Activated CD8-positive, alpha-beta memory T cell treated with anti-CD3 and anti-CD28 coated beads, Interleukin-2, amount 10 ng/mL, durations not matched to agents 7 days and 5 days (primary cell): ENCODE measurements at regions not wholly inside any gene's neighbourhood (a gene's known extent, or its start where the extent isn't known, plus 50 kb on each side); places are given as distances from the start of the nearest gene placed in this dataset.
"Not testable (repeated sequence)": the region's sequence is repeated elsewhere in the genome, so short reads cannot be mapped to it uniquely, and the experiment has no call there.

ENCODE experiments used
- ATAC-seq: fragments of 150-1000 bp; cut with Tn5 transposase; one replicate; pipeline ENCODE4 v1.10.0; 2021; ENCODE audit warnings: moderate library complexity
- CTCF ChIA-PET: fragments of 350-600 bp; sonication (Branson Sonifier 250); formaldehyde crosslinking; loops from one replicate; lab custom pipeline; 2021; ENCODE audit warnings: antibody characterized with exemption; lab: Charles Lee
- DNase-seq: peaks from one replicate; pipeline ENCODE4 v3.0.0-alpha.2; 2020
- H3K27ac Mint-ChIP-seq: one replicate; pipeline ENCODE4 v1.8.0; 2021; ENCODE audit warnings: mild to moderate bottlenecking, mixed read lengths
- H3K27me3 Mint-ChIP-seq: one replicate; pipeline ENCODE4 v1.8.0; 2021; ENCODE audit warnings: mixed read lengths
- H3K36me3 Mint-ChIP-seq: one replicate; pipeline ENCODE4 v1.8.0; 2021; ENCODE audit warnings: mild to moderate bottlenecking, mixed read lengths
- H3K4me1 Mint-ChIP-seq: one replicate; pipeline ENCODE4 v1.8.0; 2021; ENCODE audit warnings: mixed read lengths
- H3K4me3 Mint-ChIP-seq: one replicate; pipeline ENCODE4 v1.8.0; 2021; ENCODE audit warnings: mild to moderate bottlenecking, moderate library complexity, mixed read lengths
- H3K9me3 Mint-ChIP-seq: one replicate; pipeline ENCODE4 v1.8.0; 2022; ENCODE audit warnings: low read depth, mixed read lengths

- ATAC-seq (no peak), DNase-seq (no peak)
- Mint-ChIP-seq H3K4me3 (no peak overlapping the region), H3K36me3 (peaks cover 10% of the 10 kb centered on the region), H3K4me1 (peaks cover 13% of the 10 kb centered on the region), H3K9me3 (peaks cover 5% of the 10 kb centered on the region), H3K27me3 (peaks cover 10% of the 10 kb centered on the region), H3K27ac (no peak overlapping the region)
- CTCF ChIA-PET: interaction anchor here (0.6 kb wide), 1 partner anchor 20 kb away, joined by 3 read pairs; no protein-coding TSS in a partner anchor
Measured at GRCh38 chr14:52150162-52150561, 81.3 kb upstream of the NID2 start.

- Mint-ChIP-seq H3K4me3 (no peak overlapping the region), H3K4me1 (no peaks in the 10 kb centered on the region), H3K9me3 (no peaks in the 10 kb centered on the region), H3K27me3 (peaks cover 10% of the 10 kb centered on the region), H3K27ac (no peak overlapping the region), H3K36me3 (no peaks in the 10 kb centered on the region)
- DNase-seq (no peak), ATAC-seq (no peak)
- CTCF ChIA-PET: no interaction called here
Measured at GRCh38 chr14:52148371-52148770, 79.5 kb upstream of the NID2 start.

- no peaks in the 10 kb centered on the region for H3K9me3 Mint-ChIP-seq
- CTCF ChIA-PET: interaction anchor here (1.1 to 1.6 kb wide), 2 partner anchors 8 to 35 kb away, joined by 3 read pairs; no protein-coding TSS in a partner anchor
- H3K4me1 Mint-ChIP-seq: no peaks in the 10 kb centered on the region
- DNase-seq: no peak
- no peak overlapping the region for H3K4me3 Mint-ChIP-seq
- no peak for ATAC-seq
- H3K36me3 Mint-ChIP-seq: no peaks in the 10 kb centered on the region
- no peak overlapping the region for H3K27ac Mint-ChIP-seq
- H3K27me3 Mint-ChIP-seq: peaks cover 10% of the 10 kb centered on the region
Measured at GRCh38 chr14:52146504-52146903, 77.6 kb upstream of the NID2 start.

GRCh38 chr14:52144099-52144498, 75.2 kb upstream of the NID2 start:
- H3K4me1 Mint-ChIP-seq, DNase-seq, H3K36me3 Mint-ChIP-seq, H3K9me3 Mint-ChIP-seq, H3K4me3 Mint-ChIP-seq, CTCF ChIA-PET, H3K27me3 Mint-ChIP-seq, H3K27ac Mint-ChIP-seq, ATAC-seq: not testable (repeated sequence)

GRCh38 chr14:52142504-52142903, 73.6 kb upstream of the NID2 start:
- Mint-ChIP-seq H3K27ac (no peak overlapping the region), H3K36me3 (no peaks in the 10 kb centered on the region), H3K4me1 (no peaks in the 10 kb centered on the region), H3K9me3 (no peaks in the 10 kb centered on the region), H3K27me3 (peaks cover 5% of the 10 kb centered on the region), H3K4me3 (no peak overlapping the region)
- CTCF ChIA-PET: interaction anchor here (0.6 to 1.6 kb wide), 2 partner anchors 11 to 364 kb away, joined by 3 to 4 read pairs; no protein-coding TSS in a partner anchor
- ATAC-seq (no peak), DNase-seq (no peak)

- H3K27ac Mint-ChIP-seq: no peak overlapping the region
- CTCF ChIA-PET: interaction anchor here (0.8 to 1.4 kb wide), 4 partner anchors 9 to 93 kb away, joined by 3 read pairs; no protein-coding TSS in a partner anchor
Measured at GRCh38 chr14:52131640-52132320, 62.9 kb upstream of the NID2 start.

GRCh38 chr14:52129721-52130120, 60.9 kb upstream of the NID2 start:
- Mint-ChIP-seq H3K27me3 (peaks cover 10% of the 10 kb centered on the region), H3K36me3 (no peaks in the 10 kb centered on the region), H3K27ac (no peak overlapping the region), H3K9me3 (no peaks in the 10 kb centered on the region), H3K4me3 (no peak overlapping the region), H3K4me1 (peaks cover 19% of the 10 kb centered on the region)
- no peak for ATAC-seq
- DNase-seq: no peak
- CTCF ChIA-PET: no interaction called here

More at GRCh38 chr14:52131640-52132320, 62.9 kb upstream of the NID2 start:
- peak; percentile 56 for DNase-seq
- no peak overlapping the region for H3K4me3 Mint-ChIP-seq
- peak; percentile 60 for ATAC-seq
- peaks cover 3% of the 10 kb centered on the region for H3K9me3 Mint-ChIP-seq
- peaks cover 2% of the 10 kb centered on the region for H3K36me3 Mint-ChIP-seq
- H3K27me3 Mint-ChIP-seq: peaks cover 8% of the 10 kb centered on the region
- peaks cover 3% of the 10 kb centered on the region for H3K4me1 Mint-ChIP-seq

GRCh38 chr14:52125885-52126284, 57.0 kb upstream of the NID2 start:
- Mint-ChIP-seq H3K36me3 (no peaks in the 10 kb centered on the region), H3K9me3 (no peaks in the 10 kb centered on the region), H3K4me3 (no peak overlapping the region), H3K27ac (no peak overlapping the region), H3K4me1 (peaks cover 17% of the 10 kb centered on the region), H3K27me3 (peaks cover 19% of the 10 kb centered on the region)
- ATAC-seq (peak; percentile 49), DNase-seq (no peak)
- CTCF ChIA-PET: no interaction called here

- CTCF ChIA-PET: no interaction called here
- Mint-ChIP-seq H3K27ac (no peak overlapping the region), H3K4me1 (peaks cover 17% of the 10 kb centered on the region), H3K4me3 (no peak overlapping the region), H3K9me3 (no peaks in the 10 kb centered on the region), H3K36me3 (no peaks in the 10 kb centered on the region), H3K27me3 (peaks cover 20% of the 10 kb centered on the region)
- DNase-seq: no peak
- no peak for ATAC-seq
Measured at GRCh38 chr14:52124791-52125684, 56.2 kb upstream of the NID2 start.

- not testable (repeated sequence) for H3K4me3 Mint-ChIP-seq, ATAC-seq, DNase-seq, H3K36me3 Mint-ChIP-seq, H3K9me3 Mint-ChIP-seq, H3K27ac Mint-ChIP-seq
- Mint-ChIP-seq H3K4me1 (peaks cover 17% of the 10 kb centered on the region), H3K27me3 (peaks cover 14% of the 10 kb centered on the region)
- CTCF ChIA-PET: interaction anchor here (1.5 kb wide), 1 partner anchor 10 kb away, joined by 3 read pairs; no protein-coding TSS in a partner anchor
Measured at GRCh38 chr14:52122163-52122562, 53.3 kb upstream of the NID2 start.

- Mint-ChIP-seq H3K4me1 (peaks cover 16% of the 10 kb centered on the region), H3K4me3 (no peak overlapping the region), H3K27ac (no peak overlapping the region), H3K36me3 (no peaks in the 10 kb centered on the region), H3K27me3 (peaks cover 14% of the 10 kb centered on the region), H3K9me3 (no peaks in the 10 kb centered on the region)
- CTCF ChIA-PET: no interaction called here
- no peak for DNase-seq
- ATAC-seq: no peak
Measured at GRCh38 chr14:52121441-52121840, 52.6 kb upstream of the NID2 start.

GRCh38 chr14:52119030-52119429, 50.2 kb upstream of the NID2 start:
- H3K4me1 Mint-ChIP-seq: peaks cover 1% of the 10 kb centered on the region
- H3K4me3 Mint-ChIP-seq: no peak overlapping the region
- no peaks in the 10 kb centered on the region for H3K36me3 Mint-ChIP-seq
- no peak overlapping the region for H3K27ac Mint-ChIP-seq
- H3K9me3 Mint-ChIP-seq: no peaks in the 10 kb centered on the region
- DNase-seq (no peak), ATAC-seq (no peak)
- H3K27me3 Mint-ChIP-seq: peaks cover 9% of the 10 kb centered on the region
- CTCF ChIA-PET: no interaction called here
